ENCODE measurements at regions not wholly inside any gene's neighbourhood (a gene's known extent, or its start where the extent isn't known, plus 50 kb on each side); places are given as distances from the start of the nearest gene placed in this dataset.

DNA sequence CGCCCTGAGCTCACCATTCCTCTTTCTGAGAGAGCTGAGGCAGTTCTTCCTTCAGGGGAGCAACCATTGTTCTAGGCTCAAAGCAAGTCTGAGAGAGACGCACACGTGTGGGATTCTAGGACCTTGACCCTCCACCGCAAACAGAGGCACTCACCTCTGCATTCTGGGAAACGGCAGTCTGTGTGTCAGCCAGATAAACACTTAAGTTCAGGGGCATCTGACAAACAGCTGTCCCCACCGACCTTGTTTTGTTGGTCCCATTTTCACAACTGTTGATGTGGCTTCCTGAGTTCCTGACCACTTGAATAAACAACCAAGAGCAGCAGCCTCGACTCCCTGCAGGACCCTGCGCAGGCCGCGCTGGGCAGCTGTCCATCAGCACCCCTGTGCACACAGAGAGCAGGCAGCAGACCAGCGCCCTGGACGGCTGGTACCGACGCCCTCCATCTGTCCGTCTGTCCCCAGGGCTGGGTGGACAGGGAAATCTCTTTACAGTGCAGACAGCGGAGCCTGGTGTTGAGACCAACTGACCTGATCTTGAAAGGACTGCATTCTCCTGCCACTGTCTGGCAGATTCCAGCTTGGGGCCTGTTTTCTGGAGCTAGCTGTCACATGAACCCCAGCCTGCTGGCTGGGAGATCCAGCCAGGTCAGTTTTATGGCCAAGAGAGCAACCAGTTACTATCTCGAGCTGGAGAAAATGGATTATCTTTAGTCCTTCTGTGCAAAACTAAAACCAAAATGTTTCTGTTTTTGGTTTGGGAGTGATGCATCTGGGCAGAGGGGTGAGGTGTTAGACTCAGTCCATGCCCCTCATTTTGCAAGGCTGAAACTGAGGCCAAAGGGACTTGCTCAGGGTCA lies 64.2 kb downstream of the FAM43A start (continued):
- TF ChIP-seq RXRB (CRISPR knock-in tag; IDR thresholded peaks at IDR 0.05; ENCODE audit: borderline replicate concordance), result peak; percentile 97
- TF ChIP-seq NCOA1 (CRISPR knock-in tag; IDR thresholded peaks at IDR 0.05), result no peak
- no peak for TF ChIP-seq NFYC (CRISPR knock-in tag; IDR thresholded peaks at IDR 0.05)
- TF ChIP-seq CEBPG (CRISPR knock-in tag; IDR thresholded peaks at IDR 0.05), result peak; percentile 49; the same call in 1 of the 2 replicates
- no peak; the same call in 1 of the 2 replicates for TF ChIP-seq ZNF136 (CRISPR knock-in tag; IDR thresholded peaks at IDR 0.05; ENCODE audit: low read depth)
- no peak for TF ChIP-seq ZNF207 (IDR thresholded peaks at IDR 0.05; ENCODE audit: borderline replicate concordance)
- TF ChIP-seq, protein P1, sequence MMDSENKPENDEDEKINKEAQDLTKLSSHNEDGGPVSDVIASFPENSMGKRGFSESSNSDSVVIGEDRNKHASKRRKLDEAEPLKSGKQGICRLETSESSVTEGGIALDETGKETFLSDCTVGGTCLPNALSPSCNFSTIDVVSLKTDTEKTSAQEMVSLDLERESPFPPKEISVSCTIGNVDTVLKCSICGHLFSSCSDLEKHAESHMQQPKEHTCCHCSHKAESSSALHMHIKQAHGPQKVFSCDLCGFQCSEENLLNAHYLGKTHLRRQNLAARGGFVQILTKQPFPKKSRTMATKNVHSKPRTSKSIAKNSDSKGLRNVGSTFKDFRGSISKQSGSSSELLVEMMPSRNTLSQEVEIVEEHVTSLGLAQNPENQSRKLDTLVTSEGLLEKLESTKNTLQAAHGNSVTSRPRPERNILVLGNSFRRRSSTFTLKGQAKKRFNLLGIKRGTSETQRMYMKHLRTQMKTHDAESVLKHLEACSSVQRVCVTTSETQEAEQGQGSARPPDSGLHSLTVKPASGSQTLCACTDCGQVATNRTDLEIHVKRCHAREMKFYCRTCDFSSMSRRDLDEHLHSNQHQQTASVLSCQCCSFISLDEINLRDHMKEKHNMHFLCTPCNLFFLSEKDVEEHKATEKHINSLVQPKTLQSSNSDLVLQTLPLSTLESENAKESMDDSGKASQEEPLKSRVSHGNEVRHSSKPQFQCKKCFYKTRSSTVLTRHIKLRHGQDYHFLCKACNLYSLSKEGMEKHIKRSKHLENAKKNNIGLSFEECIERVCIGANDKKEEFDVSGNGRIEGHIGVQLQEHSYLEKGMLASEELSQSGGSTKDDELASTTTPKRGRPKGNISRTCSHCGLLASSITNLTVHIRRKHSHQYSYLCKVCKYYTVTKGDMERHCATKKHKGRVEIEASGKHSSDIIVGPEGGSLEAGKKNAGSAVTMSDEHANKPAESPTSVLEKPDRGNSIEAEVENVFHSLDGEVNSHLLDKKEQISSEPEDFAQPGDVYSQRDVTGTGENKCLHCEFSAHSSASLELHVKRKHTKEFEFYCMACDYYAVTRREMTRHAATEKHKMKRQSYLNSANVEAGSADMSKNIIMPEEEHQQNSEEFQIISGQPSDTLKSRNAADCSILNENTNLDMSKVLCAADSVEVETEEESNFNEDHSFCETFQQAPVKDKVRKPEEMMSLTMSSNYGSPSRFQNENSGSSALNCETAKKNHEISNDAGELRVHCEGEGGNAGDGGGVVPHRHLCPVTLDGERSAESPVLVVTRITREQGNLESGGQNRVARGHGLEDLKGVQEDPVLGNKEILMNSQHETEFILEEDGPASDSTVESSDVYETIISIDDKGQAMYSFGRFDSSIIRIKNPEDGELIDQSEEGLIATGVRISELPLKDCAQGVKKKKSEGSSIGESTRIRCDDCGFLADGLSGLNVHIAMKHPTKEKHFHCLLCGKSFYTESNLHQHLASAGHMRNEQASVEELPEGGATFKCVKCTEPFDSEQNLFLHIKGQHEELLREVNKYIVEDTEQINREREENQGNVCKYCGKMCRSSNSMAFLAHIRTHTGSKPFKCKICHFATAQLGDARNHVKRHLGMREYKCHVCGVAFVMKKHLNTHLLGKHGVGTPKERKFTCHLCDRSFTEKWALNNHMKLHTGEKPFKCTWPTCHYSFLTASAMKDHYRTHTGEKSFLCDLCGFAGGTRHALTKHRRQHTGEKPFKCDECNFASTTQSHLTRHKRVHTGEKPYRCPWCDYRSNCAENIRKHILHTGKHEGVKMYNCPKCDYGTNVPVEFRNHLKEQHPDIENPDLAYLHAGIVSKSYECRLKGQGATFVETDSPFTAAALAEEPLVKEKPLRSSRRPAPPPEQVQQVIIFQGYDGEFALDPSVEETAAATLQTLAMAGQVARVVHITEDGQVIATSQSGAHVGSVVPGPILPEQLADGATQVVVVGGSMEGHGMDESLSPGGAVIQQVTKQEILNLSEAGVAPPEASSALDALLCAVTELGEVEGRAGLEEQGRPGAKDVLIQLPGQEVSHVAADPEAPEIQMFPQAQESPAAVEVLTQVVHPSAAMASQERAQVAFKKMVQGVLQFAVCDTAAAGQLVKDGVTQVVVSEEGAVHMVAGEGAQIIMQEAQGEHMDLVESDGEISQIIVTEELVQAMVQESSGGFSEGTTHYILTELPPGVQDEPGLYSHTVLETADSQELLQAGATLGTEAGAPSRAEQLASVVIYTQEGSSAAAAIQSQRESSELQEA (CRISPR knock-in tag; IDR thresholded peaks at IDR 0.05; ENCODE audit: not compliant biosample characterization), result peak; percentile 38
- TF ChIP-seq ZNF83 (CRISPR knock-in tag; IDR thresholded peaks at IDR 0.05; ENCODE audit: borderline replicate concordance), result 0 out of 2 replicates have a peak, but pooled peaks have one; percentile 32
- TF ChIP-seq ZSCAN20 (CRISPR knock-in tag; IDR thresholded peaks at IDR 0.05; ENCODE audit: borderline replicate concordance), result no peak
- peak; percentile 61; the same call in 1 of the 2 replicates for TF ChIP-seq RCOR2 (CRISPR knock-in tag; IDR thresholded peaks at IDR 0.05)
- TF ChIP-seq ZNF615 (CRISPR knock-in tag; IDR thresholded peaks at IDR 0.05; ENCODE audit: borderline replicate concordance), result no peak
- no peak for TF ChIP-seq ZNF282 (IDR thresholded peaks at IDR 0.05; ENCODE audit: partially characterized antibody)
- peak; percentile 87 for TF ChIP-seq NR2F6 (IDR thresholded peaks at IDR 0.05)
- peak; percentile 96 for TF ChIP-seq NR2F6 (CRISPR knock-in tag; IDR thresholded peaks at IDR 0.05)
- peak; percentile 69; the same call in 1 of the 2 replicates for TF ChIP-seq ZNF772 (CRISPR knock-in tag; IDR thresholded peaks at IDR 0.05)
- TF ChIP-seq ZNF3 (CRISPR knock-in tag; IDR thresholded peaks at IDR 0.05), result no peak
- TF ChIP-seq, protein P2, sequence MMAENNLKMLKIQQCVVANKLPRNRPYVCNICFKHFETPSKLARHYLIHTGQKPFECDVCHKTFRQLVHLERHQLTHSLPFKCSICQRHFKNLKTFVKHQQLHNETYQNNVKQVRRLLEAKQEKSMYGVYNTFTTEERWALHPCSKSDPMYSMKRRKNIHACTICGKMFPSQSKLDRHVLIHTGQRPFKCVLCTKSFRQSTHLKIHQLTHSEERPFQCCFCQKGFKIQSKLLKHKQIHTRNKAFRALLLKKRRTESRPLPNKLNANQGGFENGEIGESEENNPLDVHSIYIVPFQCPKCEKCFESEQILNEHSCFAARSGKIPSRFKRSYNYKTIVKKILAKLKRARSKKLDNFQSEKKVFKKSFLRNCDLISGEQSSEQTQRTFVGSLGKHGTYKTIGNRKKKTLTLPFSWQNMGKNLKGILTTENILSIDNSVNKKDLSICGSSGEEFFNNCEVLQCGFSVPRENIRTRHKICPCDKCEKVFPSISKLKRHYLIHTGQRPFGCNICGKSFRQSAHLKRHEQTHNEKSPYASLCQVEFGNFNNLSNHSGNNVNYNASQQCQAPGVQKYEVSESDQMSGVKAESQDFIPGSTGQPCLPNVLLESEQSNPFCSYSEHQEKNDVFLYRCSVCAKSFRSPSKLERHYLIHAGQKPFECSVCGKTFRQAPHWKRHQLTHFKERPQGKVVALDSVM (CRISPR knock-in tag; IDR thresholded peaks at IDR 0.05), result 0 out of 2 replicates have a peak, but pooled peaks have one; percentile 41
- TF ChIP-seq, protein P3, sequence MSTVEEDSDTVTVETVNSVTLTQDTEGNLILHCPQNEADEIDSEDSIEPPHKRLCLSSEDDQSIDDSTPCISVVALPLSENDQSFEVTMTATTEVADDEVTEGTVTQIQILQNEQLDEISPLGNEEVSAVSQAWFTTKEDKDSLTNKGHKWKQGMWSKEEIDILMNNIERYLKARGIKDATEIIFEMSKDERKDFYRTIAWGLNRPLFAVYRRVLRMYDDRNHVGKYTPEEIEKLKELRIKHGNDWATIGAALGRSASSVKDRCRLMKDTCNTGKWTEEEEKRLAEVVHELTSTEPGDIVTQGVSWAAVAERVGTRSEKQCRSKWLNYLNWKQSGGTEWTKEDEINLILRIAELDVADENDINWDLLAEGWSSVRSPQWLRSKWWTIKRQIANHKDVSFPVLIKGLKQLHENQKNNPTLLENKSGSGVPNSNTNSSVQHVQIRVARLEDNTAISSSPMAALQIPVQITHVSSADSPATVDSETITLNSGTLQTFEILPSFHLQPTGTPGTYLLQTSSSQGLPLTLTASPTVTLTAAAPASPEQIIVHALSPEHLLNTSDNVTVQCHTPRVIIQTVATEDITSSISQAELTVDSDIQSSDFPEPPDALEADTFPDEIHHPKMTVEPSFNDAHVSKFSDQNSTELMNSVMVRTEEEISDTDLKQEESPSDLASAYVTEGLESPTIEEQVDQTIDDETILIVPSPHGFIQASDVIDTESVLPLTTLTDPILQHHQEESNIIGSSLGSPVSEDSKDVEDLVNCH (CRISPR knock-in tag; IDR thresholded peaks at IDR 0.05), result no peak
